Endometrial microvascular endothelial cells (primary cell): ENCODE measurements at regions not wholly inside any gene's neighbourhood (a gene's known extent, or its start where the extent isn't known, plus 50 kb on each side); places are given as distances from the start of the nearest gene placed in this dataset.
"Not testable (repeated sequence)": the region's sequence is repeated elsewhere in the genome, so short reads cannot be mapped to it uniquely, and the experiment has no call there.

Experiments
- in situ Hi-C: cut with HindIII; loops from 2 replicates; pipeline ENCODE4 v1.10.0; 2017; ENCODE audit warnings: low sequenced_read_pairs, low pct_unique_long_range_greater_than_20kb; ENCODE audit errors: inconsistent ontology term

DNA sequence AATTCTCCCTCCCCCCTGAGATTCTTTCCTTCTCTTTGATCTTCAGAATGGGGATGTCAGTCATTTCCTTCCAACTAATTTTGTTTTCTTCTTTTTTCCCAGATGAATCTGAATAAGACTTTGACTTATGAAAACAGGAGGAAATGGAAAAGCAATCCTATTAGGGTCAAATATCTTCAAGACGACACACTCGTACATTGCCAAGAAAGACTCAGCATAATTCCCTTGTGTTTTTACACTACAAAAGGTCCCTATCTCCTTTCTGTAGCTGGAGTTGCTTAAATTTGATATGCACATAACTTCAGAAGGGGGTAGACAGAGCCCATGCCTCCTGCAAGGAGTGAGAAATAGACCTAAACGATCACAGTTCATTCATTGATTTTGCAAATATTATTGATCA lies 230.3 kb upstream of the RBBP8 start:
- in situ Hi-C loops, result no loop called here

GRCh38 chr18:22703883-22704585 lies 229.1 kb upstream of the RBBP8 start:
- in situ Hi-C loops, result no loop called here

- in situ Hi-C loops, result no loop called here
These were observed 228.6 kb upstream of the RBBP8 start for GRCh38 chr18:22704586-22704918.

GRCh38 chr18:22705328-22705727 lies 227.8 kb upstream of the RBBP8 start:
- in situ Hi-C loops, result no loop called here

DNA sequence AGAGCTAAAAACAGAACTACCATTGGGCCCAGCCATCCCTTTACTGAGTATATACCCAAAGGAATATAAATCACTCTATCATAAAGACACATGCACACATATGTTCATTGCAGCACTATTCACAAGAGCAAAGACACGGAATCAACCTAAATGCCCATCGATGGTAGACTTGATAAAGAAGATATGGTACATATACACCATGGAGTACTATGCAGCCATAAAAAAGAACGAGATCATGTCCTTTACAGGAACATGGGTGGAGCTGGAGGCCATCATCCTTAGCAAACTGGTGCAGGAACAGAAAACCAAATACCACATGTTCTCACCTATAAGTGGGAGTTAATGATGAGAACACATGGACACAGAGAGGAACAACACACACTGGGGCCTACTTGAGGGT lies 227.1 kb upstream of the RBBP8 start:
- in situ Hi-C loops, result not testable (repeated sequence)

DNA sequence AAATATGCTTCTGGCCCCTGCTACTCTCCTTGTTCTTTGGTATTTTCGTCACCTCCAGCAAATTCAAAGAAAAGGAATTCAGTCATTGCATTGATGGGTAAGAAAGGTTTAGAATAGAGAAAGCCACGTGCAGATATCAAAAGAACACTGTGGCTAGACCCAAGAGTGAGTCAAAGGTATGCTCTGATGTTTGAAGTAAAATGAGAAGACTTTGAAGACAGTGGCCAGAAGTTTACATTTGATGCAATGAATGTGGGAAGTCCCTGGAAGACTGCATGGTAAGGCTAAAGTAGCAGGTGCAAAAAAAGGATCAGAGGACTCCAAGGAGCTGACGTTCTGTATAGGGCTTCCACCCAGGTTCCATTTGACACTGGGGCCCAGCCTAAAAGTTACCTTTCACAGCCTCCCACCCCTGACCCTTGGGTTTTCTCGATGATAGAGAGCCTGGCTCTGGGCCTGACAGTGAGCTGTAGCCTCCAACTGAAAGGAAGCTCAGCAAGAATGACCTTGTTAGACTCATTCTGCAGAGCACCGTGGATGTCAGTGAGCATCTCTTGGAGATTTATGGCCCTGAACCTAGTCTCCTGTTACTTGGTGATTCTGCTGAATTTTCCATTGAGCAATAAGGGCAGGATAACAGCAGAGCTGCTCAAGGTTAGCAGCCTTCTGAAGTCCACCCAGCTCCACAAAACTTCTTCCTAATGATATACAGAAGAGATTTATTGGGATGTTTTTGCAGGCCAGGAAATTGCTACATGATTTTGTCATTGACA lies 223.7 kb upstream of the RBBP8 start:
- in situ Hi-C loops, result no loop called here

- in situ Hi-C loops, result no loop called here
These were observed 222.4 kb upstream of the RBBP8 start for GRCh38 chr18:22710673-22711191.

GRCh38 chr18:22711192-22711685 lies 221.9 kb upstream of the RBBP8 start:
- in situ Hi-C loops, result no loop called here

DNA sequence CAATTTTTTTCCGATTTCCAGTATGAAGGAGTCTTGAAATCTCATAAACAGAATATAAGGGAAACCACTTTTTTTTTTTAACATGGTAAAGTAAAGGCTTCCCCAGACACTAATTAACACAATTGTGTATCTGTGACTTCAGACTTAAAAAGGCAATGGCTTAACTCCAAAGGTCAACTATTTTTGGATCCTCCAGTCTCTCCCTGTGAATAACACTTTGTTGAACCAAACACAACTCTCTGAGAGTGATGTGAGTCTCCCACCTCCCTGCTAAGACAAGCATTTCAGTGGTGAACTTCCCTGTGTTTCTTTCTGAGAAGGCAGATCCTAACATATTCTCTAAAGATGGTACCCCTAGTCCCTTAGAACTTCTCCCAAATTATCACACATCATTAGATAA lies 219.6 kb upstream of the RBBP8 start:
- in situ Hi-C loops, result no loop called here

GRCh38 chr18:22717536-22717935 lies 215.6 kb upstream of the RBBP8 start:
- in situ Hi-C loops, result not testable (repeated sequence)

GRCh38 chr18:22723221-22723620 lies 209.9 kb upstream of the RBBP8 start:
- in situ Hi-C loops, result no loop called here

DNA sequence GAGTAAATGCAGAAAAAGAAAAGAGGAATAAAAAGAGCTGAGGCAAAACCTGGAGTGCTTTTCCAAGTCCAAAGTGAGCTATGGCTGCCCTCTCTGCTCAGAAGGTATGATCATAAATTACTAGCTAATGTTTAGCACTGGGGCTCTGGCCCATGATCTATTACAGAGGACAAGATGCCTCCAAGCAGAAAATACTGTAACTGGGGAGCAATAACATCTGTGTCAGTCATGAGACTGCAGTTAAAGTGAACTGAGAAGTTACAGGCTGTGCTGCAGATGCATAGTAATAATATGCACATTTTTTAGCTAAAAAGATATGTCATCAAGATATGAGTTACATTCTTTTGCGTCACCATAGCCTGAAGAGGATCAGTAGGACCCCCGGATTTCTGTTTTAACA lies 209.4 kb upstream of the RBBP8 start:
- in situ Hi-C loops, result no loop called here

- in situ Hi-C loops, result no loop called here
These were observed 206.7 kb upstream of the RBBP8 start for GRCh38 chr18:22726469-22726868.

- in situ Hi-C loops, result no loop called here
These were observed 205.1 kb upstream of the RBBP8 start for GRCh38 chr18:22728016-22728415.

DNA sequence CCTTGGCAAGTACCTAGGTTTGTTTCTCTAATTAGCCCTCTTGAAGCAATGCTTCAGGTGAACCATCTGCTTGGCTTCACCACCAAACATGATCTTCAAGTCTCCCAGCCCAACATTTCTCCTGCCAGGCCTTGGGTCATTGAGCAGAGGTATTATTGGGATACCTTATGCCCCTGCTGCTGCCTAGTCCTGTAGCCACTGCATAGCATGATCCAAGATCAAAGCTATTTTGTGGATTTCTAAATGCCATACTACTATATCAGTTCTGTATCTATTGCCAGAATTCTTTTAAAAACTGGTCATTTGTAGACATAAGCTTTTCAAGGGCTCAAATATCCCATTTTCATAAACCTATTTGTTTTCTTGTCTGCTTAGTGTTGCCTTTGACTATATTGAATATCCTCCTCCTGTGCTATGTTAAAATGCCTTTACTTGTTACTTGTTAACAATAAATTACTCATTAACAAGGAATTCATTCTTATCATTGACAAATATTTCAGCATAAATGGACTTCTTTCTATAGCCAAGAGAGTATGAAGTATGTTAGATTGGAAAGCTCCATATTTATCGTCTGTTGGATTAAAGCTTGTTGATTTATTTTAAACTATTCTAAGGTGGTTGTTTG lies 204.5 kb upstream of the RBBP8 start:
- in situ Hi-C loops, result no loop called here

DNA sequence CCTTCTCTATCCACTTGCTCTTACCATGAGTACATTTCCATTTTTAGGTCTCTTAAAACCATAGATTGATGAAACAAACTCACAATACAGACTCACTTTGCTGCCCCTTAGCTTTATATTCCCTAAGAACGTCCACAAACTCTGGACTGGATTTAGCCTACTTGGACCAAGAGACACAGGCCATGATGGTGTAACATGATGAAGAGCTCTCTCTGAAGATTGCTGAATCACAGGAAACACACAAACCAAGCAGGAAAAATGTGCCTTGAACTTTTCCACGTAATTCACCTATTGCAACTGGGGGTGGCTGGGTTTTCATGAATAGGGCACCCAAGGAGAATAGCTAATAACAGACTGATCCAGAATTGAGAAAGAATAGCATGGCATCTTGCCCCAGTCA lies 201.7 kb upstream of the RBBP8 start:
- in situ Hi-C loops, result no loop called here

- in situ Hi-C loops, result no loop called here
These were observed 198.9 kb upstream of the RBBP8 start for GRCh38 chr18:22734105-22734661.

- in situ Hi-C loops, result no loop called here
These were observed 198.1 kb upstream of the RBBP8 start for GRCh38 chr18:22734791-22735627.

DNA sequence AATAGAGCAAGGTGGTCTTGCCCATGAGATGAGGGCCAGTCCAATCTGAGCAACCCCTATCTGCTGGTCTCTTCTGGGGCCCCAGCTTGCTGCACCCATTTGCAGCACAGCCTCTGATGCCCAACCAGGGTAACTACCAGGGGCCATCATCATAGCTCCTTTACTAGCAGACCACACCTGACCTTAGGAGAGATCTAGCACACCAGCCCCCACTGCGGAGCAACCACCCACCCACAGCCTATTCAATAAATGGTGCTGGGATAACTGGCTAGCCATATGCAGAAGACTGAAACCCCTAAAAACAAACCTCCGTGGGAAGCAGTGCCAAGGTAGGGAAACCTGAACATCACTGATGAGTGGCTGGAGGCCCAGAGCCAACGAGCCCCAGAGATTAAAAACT lies 196.1 kb upstream of the RBBP8 start:
- in situ Hi-C loops, result no loop called here
